HG03442 (cell line): ENCODE measurements at regions not wholly inside any gene's neighbourhood (a gene's known extent, or its start where the extent isn't known, plus 50 kb on each side); places are given as distances from the start of the nearest gene placed in this dataset.
"Not testable (repeated sequence)": the region's sequence is repeated elsewhere in the genome, so short reads cannot be mapped to it uniquely, and the experiment has no call there.

Experiments used
- ATAC-seq: cut with Tn5 transposase; IDR thresholded peaks from one replicate; pipeline ENCODE4 v1.9.1; 2021; ENCODE audit warnings: mild to moderate bottlenecking, moderate library complexity; ENCODE audit not compliant: unreplicated experiment

DNA sequence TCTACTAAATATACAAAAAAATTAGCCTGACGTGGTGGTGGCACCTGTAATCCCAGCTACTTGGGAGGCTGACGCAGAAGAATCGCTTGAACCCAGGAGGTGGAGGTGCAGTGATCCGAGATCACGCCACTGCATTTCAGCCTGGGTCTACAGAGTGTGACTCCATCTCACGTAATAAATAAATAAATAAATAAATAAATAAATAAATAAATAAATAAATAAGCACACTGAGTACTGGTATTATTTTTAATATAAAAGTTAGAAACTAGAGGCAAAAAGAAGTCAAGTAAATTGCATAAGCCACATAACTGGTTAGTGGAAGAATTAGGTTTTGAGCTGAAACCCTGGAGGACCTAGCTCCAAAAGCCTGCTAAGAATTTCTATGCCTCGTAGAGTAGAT lies 1262.7 kb upstream of the PABPC4L start:
- no peak for ATAC-seq

DNA sequence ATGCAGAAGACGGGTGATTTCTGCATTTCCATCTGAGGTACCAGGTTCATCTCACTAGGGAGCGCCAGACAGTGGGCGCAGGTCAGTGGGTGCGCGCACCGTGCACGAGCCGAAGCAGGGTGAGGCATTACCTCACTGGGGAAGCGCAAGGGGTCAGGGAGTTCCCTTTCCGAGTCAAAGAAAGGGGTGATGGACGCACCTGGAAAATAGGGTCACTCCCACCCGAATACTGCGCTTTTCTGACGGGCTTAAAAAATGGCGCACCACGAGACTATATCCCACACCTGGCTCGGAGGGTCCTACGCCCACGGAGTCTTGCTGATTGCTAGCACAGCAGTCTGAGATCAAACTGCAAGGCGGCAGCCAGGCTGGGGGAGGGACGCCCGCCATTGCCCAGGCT lies 1246.0 kb upstream of the PABPC4L start:
- not testable (repeated sequence) for ATAC-seq

DNA sequence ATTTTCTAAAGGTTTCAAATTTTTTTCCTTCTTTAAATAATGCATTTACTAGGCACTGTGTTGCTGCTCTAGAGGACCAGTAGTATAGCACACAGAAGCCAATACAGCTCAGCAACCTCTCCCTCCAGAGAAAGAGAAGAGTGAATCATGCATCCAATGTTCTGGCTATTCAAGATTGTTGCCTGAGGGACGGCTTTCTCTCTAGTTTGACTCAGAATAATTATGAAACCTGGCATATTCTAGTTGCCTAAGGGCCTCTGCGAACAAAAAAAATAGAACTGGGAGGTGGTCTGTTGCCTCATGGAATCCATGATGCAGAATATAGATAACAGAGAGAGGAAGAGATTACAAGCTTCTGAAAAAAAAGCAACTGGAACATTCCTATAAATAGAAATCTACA lies 1233.3 kb upstream of the PABPC4L start:
- ATAC-seq = no peak

DNA sequence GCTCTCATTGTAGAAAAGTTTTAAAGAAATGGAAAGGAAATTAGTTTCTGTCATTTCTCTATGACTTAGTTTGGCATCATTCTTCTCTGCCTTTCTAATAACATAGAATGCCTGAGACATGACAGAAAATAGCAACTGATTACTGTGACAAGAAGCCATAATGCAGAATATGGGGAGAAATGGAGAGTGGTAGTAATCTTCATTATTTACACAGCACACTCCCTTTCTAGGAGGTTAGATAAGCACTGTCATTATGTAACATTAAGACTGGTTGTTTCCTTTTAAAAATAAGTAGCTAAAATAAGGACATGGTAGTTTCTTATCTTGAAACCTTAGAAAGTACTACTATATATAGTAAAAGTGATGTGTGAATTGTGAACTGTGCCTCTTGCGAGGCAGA lies 1227.9 kb upstream of the PABPC4L start:
- no peak for ATAC-seq

DNA sequence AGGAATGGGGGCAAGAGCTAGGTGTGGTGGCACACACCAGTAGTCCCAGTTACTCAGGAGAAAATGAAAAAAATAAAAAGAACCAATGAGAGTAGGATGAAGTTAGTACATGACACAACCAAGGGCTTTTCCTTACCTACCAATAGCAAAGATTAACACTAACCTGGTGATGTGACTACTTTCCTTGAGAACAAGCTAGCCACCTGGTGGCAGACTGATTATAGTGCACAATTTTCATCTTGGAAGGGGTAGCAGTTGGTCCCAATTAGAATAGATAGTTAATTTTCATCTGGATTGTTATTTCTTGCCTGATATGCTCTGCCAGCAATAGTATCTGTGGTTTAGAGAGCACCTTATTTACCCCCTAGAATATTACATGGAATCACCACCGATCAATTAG lies 1216.8 kb upstream of the PABPC4L start:
- ATAC-seq = no peak

DNA sequence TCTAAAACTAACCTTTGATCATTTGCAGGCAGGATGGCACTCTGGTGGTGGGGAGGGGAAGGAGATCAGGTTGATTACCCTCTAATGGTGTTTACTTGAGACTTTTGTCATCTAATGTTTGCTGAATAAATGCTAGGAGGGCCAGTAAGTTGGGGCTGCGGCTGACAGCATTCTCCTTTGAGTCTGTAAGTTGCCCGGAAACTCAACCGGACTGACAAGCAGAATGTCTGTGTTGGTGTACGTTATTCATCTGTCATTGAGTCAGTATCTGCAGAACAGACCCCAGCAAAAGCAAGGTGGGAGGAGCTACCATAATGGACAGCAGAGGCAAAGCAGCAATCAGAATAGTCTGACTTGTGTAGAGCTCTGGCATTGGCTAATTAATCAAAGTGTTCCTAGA lies 1210.6 kb upstream of the PABPC4L start:
- no peak for ATAC-seq

DNA sequence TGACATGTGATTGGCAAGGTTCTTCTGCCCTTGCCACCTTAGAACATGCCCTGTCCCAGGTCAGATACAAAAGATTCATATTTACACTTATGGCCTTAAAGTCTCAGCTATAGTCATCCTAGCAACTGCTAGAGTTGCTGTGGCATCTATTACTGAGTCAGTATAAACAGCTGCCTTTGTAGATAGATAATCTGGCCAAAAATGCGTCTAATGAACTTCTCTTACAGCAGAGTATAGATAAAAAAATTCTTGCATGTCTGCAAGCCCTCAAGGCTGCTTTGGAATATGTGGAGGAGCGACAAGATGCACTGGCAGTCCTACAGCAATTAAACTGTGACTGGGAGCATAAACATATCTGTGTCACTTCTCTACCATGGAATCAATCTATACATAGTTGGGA lies 1209.7 kb upstream of the PABPC4L start:
- no peak for ATAC-seq

DNA sequence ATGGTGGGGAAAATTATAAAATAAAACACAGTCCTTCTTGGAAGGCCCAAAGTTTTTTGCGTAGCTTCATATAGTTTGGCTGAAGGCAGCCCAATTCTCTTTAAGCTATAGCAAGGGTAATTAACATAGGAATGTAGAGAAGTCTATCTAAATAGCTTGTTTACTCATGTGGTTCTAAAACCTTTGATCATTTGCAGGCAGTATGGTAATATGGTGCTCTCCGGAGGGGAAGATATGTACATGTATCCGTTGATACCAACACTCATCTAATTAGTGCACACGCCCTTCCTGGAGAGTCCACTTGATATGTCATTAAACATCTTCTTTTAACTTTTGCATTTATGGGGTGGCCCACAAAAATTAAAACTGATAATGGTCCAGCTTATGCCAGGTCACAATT lies 1207.7 kb upstream of the PABPC4L start:
- not testable (repeated sequence) for ATAC-seq

DNA sequence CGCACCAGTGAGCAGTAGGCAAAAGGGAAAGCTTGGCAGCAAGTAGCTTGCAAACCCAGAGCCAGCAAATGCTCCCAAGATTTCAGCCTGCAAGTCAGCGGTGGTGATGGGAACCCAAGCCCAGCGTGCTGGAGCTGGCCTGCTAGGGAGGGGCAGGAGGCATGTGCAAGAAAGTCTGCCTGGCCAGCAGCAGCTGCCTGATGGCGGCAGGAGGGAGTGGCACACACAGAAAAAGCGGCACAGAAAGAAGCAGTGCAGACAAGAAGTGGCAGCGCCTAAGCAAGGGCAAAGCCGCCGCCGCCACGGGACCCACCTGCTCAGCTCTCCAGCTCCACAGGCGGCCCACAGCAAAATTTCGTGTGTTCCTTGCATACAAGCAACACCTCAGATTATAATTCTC lies 1206.5 kb upstream of the PABPC4L start:
- ATAC-seq = no peak

DNA sequence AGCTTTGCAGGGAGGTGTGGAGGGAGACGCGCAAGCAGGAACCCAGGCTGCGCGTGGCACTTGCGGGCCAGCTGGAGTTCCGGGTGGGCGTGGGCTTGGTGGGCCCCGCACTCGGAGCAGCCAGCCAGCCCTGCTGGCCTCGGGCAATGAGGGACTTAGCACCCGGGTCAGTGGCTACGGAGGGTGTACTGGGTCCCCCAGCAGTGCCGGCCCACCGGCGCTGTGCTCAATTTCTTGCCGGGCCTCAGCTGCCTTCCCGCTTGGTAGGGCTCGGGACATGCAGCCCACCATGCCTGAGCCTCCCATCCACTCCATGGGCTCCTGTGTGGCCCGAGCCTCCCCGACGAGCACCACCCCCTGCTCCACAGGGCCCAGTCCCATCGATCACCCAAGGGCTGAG lies 1205.0 kb upstream of the PABPC4L start:
- ATAC-seq = not testable (repeated sequence)

DNA sequence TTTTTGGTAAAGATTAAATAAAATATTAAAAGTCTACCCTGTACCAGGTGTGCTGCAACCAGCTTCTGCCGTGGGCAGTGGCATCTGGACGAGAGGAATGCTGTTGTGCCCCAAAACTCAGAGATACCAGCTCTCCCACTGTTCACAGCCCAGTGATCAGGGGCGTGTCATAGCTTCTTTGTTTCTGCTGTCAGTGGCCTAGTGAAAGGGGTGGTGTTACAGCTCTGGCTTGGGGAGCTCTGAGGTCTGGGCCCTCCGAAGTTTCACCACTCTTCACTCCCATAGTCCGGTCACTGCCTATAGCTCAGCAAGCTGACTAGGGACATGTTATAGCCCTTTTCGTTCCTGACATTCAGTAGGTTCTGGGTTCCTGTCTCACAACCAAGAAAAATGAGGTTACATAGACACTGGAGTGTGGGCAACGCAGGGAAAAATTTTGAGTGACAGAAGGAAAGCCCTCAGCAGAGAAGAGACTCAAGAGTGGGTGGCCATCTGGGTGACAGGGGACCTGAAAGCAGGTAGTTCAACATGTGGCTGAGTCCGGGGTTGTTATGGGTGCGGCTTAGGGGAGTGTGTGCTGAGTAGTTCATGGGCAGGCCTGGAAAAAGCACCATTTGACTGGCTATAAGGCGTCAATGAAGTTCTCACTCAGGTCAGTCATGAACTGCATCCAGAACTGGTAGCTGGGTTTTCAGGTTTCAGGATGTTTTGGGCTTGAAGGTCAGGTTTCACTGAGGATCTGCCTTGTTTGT lies 1184.4 kb upstream of the PABPC4L start:
- ATAC-seq = no peak

DNA sequence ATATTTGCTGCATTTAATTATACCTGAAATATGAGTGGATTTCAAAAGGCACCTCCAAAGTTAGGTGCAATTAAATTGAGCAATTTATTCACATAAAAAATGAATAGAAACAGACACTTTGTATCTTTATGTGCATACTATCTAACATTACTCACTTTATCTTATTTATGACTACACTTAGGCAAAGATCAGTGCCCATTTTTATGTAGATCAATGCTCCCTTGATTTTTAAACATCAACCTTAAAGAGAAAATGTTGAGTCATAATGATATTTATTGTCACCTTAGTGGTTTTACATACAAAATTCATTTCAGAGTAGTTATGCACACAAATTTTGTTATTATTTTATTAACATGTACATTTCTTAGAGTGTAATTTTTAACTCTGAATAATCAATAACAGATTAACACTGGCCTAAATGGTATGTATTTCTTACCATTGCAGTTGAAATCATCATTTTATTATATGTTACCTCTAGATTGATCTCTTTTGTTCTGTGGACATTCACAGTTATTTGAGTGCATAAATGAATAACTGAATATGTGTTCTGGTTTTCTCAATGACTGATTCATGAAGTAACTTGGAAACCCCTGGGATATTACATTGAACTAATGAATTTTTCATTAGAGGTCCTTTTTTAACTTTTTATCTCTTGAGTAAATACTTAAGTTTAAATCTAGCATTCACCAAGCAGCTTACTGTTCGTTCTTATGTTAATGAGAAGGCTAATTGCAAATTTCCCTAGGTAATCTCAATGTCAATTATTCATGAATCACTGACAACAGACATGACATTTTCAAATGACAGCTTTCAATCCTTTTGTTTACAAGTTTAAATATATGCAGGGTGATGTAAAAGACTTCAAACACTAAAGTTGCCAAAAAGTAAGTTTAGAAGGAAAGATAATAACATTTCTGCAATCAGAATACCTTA lies 1182.0 kb upstream of the PABPC4L start:
- no peak for ATAC-seq

DNA sequence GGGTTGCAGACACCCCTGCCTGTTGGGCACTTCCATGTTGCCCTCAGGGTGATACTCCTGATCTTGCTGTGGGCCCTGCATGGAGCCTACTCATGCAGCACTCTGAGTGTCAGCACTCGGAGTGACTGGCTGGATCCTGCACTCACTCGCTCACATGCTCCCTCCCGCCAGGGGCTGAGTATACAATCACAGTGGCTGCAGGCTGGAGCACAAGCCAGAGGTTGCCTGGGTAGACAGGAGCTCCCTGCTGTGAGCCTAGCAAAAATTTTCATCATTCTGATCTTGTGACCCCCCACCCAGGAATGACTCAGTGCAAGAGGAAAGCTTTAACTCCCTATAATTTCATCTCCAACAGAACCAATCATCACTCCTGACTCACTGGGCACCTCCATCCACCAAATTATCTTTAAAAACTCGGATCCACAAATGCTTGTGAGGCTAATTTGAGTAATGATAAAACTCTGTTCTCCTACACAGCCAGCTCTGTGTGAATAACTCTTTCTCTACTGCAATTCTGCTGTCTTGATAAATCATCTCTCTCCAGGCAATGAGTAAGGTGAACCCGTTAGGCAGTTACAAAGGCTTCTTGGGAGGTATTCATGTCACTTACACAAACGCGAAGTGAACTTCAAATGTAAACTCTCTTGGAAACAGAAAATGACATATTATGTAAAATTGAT lies 1180.8 kb upstream of the PABPC4L start:
- ATAC-seq = no peak

DNA sequence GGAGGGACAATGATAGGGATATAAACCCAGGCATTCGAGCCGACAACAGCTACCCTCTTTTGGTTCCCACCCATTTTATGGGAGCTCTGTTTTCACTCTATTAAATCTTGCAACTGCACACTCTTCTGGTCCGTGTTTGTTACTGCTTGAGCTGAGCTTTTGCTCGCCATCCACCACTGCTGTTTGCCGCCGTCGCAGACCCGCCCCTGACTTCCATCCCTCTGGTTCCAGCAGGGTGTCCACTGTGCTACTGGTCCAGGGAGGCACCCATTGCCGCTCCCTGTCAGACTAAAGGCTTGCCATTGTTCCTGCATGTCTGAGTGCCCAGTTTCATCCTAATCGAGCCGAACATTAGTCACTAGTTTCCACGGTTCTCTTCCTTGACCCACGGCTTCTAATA lies 1170.5 kb upstream of the PABPC4L start:
- no peak for ATAC-seq

DNA sequence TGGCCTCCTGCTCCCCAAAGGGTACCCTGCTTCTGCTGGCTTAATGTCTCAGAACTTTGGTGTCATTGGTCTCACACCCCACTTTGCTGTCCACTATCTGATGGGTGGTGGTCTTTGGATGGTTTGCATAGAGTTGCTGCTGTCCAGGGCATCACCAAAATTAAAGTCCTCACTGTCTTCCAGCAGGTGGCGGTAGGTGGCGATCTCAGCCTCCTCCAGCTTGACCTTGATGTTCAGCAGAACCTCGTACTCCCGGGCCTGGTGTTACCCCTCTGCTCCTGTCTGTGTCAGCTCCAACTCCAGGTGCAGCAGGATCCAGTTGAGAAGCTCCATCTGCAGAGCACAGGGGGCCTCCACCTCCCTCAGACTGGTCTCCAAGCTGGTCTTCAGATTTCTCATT lies 1169.5 kb upstream of the PABPC4L start:
- ATAC-seq = no peak

DNA sequence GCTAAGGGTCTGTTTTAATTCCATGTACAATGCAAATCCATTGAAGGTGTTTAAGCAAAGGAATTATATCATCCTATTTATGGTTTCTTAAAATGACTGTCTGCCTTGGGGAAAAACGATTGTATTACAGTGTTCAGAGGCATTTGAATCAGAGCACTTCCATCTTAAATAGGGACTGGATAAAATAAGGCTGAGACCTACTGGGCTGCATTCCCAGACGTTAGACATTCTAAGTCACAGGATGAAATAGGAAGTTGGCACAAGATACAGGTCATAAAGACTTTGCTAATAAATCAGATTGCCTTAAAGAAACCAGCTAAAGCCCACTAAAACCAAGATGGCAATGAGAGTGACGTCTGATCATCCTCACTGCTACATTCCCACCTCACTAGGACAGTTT lies 1167.2 kb upstream of the PABPC4L start:
- no peak for ATAC-seq

DNA sequence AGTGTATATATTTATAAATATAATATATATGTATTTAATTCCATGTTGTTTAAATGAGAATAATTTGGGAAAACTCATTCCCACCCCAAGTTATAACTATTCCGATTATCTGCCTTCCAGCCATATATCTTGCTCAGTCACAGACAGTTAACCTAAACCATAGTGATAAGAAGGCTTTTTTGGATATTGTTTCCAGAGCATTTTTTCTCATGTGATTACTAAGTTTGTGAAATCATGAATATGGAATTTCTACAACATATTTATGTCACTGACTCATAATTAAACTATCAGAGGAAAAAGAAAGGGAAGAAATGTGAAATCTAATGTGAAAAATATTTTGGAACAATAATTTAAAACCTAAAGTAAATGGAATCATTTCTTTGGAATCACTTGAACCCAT lies 1163.5 kb upstream of the PABPC4L start:
- ATAC-seq = no peak

DNA sequence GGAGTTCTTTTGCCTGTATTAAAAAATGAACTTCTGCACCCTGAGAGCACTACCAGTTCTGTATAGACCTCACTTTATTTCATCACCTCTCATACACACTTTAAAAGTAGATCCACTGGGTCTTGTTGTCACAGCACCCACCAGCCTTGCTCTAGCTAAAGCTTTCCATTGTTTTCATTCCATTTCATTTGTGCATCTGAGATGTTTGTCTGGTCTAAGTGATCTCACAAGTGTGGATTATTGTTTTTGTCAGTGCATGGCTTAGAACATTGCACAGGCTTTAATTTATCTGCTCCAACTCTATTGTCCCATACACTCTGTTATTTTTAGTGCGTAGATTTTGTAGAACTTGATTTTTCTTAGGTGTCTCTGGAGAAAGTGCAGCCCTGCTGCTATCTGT lies 1157.5 kb upstream of the PABPC4L start:
- ATAC-seq = no peak

DNA sequence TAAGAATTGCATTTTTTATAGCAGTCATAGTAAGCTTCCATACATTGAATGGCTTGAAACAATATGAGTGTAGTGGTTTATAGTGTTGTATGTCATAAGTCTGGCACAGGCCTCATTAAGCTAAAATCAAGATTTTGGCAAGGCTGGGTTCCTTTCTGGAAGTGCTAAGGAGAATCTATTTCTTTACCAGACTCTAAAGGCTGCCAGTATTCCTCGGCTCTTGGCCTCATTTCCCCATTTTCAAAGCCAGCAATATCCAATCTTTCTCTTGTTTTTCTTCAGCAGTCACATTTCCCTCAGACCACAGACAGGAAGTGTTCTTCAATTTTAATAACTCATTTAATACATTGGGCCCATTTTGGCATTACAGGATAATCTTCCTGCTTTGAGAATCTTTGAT lies 1155.5 kb upstream of the PABPC4L start:
- no peak for ATAC-seq

DNA sequence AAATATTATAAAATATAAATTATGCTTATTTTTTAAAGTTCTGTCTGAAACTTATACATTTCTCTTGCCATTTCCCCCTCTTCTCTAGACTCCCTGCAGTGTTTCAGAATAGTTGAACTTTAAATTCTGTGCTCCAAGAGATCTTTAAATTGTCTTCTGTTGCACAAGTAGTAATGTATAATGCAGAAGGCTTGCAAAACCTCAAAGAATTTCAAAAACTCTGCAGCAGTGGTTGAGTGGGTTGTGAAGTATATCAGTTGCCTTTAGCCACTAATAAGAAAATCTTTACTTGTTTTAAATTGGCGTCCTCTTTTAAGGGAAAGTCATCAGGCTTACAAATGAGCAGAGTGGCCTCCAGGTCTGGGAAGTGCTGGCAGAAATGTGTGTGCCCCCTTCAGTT lies 1153.3 kb upstream of the PABPC4L start:
- ATAC-seq = no peak

DNA sequence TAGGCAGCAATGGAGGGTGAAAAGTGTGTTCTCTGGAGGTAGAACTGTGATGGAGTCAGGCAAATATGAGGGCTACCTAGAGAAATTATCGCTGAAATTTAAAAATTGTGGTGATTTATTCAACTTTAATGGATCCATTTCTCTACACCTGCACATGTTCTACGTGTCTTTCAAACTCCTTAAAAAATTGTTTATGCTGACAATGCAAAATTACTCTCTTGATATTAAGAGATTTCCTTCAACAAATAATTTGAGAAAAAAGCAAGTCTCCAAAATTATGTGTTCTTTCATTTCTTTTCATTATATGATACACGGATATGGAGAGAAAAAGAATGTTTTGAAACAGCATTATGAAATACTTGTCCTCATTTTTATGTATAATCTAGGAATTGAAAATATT lies 1151.4 kb upstream of the PABPC4L start:
- ATAC-seq = no peak

DNA sequence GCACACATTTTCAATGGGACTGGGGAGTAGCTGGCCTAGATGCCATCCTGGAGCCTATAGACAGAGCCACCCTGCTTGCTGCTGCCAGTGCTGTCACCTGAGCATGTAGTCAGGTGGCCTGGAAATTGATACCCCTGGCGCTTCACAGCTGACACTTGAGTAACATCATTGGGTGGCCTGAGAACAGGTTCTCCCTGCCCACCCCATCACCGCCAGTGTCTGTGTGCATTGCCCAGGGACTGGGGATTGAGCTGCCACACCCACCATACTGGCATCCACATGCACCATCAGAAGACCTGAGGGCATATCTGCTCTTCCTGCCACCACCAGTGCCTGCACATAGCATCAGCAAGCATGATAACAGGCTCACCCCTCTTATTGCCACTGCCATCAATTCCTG lies 1142.9 kb upstream of the PABPC4L start:
- no peak for ATAC-seq
